ENCODE measurements at regions not wholly inside any gene's neighbourhood (a gene's known extent, or its start where the extent isn't known, plus 50 kb on each side); places are given as distances from the start of the nearest gene placed in this dataset.

DNA sequence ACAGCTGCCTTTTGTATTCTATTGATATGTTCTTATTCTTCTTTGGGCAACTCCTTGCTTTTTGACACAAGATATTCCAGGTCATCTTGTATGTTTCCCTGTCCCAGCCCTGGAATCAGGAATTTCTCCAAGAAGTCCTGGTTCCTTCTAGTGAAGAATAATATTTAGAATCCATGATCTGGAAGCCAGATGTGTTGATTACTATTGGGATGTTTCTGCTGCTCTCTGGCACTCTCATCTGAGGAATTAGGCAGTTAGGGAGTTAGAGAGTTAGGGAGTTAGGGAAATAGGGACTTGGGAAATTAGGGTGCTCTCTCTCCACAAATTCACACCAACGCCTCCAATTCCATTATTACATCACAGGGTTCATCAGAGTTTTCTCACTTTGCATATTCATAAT, 191.2 kb downstream of the ZNF330 start:
- H3K27ac ChIP-seq, result no peak overlapping the region
- TF ChIP-seq, protein P1, sequence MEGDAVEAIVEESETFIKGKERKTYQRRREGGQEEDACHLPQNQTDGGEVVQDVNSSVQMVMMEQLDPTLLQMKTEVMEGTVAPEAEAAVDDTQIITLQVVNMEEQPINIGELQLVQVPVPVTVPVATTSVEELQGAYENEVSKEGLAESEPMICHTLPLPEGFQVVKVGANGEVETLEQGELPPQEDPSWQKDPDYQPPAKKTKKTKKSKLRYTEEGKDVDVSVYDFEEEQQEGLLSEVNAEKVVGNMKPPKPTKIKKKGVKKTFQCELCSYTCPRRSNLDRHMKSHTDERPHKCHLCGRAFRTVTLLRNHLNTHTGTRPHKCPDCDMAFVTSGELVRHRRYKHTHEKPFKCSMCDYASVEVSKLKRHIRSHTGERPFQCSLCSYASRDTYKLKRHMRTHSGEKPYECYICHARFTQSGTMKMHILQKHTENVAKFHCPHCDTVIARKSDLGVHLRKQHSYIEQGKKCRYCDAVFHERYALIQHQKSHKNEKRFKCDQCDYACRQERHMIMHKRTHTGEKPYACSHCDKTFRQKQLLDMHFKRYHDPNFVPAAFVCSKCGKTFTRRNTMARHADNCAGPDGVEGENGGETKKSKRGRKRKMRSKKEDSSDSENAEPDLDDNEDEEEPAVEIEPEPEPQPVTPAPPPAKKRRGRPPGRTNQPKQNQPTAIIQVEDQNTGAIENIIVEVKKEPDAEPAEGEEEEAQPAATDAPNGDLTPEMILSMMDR (IDR thresholded peaks at IDR 0.05), result no peak
- no peak for TF ChIP-seq ZFX (IDR thresholded peaks at IDR 0.05; ENCODE audit: borderline replicate concordance)

DNA sequence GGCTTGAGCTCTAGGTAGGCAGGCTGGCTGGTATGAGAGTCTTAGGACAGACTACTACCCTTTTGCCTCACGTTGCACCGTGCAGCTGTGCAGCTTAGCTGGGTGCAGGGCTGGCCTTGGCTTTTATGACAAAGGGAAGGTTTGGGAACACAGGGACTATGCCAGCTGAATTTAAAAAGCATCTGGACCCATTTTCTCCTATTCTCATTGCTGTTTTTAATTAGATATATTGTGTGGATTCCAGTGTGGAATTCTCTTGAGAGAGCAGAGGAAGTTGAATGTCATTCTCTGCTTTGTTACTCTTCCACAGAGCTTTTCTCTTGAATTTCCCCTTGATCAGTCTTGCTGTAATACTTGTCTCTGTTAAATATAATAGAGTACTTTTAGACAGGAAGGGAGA, 192.7 kb downstream of the ZNF330 start:
- H3K27ac ChIP-seq, result no peak overlapping the region
- TF ChIP-seq ZFX (IDR thresholded peaks at IDR 0.05; ENCODE audit: borderline replicate concordance), result no peak

DNA sequence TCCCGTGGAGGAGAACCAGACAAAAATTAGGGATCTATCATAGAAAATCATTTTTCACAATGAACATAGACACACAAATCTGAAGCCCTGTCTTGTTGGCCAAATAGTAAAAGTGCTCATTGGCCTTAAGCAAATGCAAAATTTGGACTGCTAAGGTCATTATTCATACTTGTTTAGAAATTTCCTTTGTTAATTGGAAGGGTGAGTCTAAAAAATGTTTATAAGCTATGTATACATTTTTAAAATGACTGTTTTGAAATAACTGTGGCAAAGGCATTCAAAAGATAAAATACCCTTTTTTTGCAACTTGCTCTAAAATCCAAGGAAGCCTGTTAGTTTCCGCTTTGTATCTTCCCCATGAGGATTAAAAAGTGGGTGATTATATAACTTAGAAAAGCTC, 195.0 kb downstream of the ZNF330 start:
- H3K27ac ChIP-seq, result no peak overlapping the region
- no peak for TF ChIP-seq ZFX (IDR thresholded peaks at IDR 0.05; ENCODE audit: borderline replicate concordance)
- TF ChIP-seq, protein P1 (IDR thresholded peaks at IDR 0.05), result no peak

- TF ChIP-seq ZFX (IDR thresholded peaks at IDR 0.05; ENCODE audit: borderline replicate concordance), result no peak
- TF ChIP-seq, protein P1 (IDR thresholded peaks at IDR 0.05), result no peak
- H3K27ac ChIP-seq, result no peak overlapping the region
These were observed 195.5 kb downstream of the ZNF330 start for GRCh38 chr4:141416219-141416618.

GRCh38 chr4:141416677-141417363, 196.1 kb downstream of the ZNF330 start:
- TF ChIP-seq, protein P1 (IDR thresholded peaks at IDR 0.05), result no peak
- no peak for TF ChIP-seq ZFX (IDR thresholded peaks at IDR 0.05; ENCODE audit: borderline replicate concordance)
- H3K27ac ChIP-seq, result no peak overlapping the region

DNA sequence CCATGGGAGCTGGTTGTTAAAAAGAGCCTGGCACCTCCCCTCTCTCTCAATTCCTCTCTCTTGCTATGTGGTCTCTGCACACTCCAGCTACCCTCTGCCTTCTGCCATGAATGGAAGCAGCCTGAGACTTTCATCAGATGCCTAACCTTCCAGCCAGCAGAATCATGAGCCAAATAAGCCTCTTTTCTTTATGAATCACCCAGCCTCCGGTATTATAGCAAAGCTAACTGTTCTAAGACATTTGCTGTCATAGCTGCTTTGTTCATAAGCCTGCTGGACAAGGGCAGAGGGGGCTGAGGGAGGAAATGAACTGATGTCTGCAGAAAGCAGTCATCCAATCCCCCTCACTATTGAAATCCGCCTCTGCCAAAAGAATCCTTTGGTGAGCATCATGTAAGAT, 196.7 kb downstream of the ZNF330 start:
- no peak overlapping the region for H3K27ac ChIP-seq
- TF ChIP-seq ZFX (IDR thresholded peaks at IDR 0.05; ENCODE audit: borderline replicate concordance), result no peak
- TF ChIP-seq, protein P1 (IDR thresholded peaks at IDR 0.05), result no peak

DNA sequence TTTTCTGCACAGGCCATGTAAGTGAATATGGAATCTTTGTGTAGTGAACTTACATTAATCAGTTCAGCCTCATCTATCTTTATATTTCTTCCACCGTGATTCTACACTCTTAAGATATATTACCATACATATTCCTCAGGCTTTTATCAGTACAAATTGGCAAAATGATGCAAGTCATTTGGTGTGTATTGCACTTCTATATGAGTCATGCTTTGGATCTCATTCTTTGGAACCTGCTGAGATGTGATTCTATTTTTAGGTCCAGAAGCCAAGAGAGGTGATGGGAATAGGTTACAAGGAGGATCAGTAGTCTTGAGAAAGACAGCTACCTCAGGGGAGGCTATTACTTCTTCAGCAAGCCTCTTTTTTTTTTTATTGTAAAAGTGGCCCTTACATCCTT, 204.4 kb downstream of the ZNF330 start:
- TF ChIP-seq, protein P1 (IDR thresholded peaks at IDR 0.05), result no peak
- no peak for TF ChIP-seq ZFX (IDR thresholded peaks at IDR 0.05; ENCODE audit: borderline replicate concordance)
- no peak overlapping the region for H3K27ac ChIP-seq
